GM23338 (cell line): ENCODE measurements at regions not wholly inside any gene's neighbourhood (a gene's known extent, or its start where the extent isn't known, plus 50 kb on each side); places are given as distances from the start of the nearest gene placed in this dataset.

Experiments used
- CREB1 ChIP-seq: fragments of 250-450 bp; sonication (Bioruptor Pico); IDR thresholded peaks from 2 replicates; pipeline ENCODE4 v1.5.0; 2020; ENCODE audit warnings: low read depth, mild to moderate bottlenecking, moderate library complexity
- EZH2 ChIP-seq: fragments of 200-600 bp; sonication (generic); IDR thresholded peaks from one replicate; pipeline ENCODE4 v1.8.0; 2017; ENCODE audit warnings: antibody characterized with exemption, mild to moderate bottlenecking, low read depth; ENCODE audit not compliant: unreplicated experiment
- POLR2AphosphoS5 ChIP-seq: IDR thresholded peaks from 2 replicates; pipeline ENCODE4 v1.6.1; 2016; ENCODE audit warnings: antibody characterized with exemption, low read depth
- STAT1 ChIP-seq: IDR thresholded peaks from one replicate; pipeline ENCODE4 v1.6.1; 2016; ENCODE audit warnings: antibody characterized with exemption; ENCODE audit not compliant: unreplicated experiment
- ZNF114 ChIP-seq: fragments of 250-450 bp; sonication (Bioruptor Pico); IDR thresholded peaks from 2 replicates; pipeline ENCODE4 v1.5.0; 2020; ENCODE audit warnings: mild to moderate bottlenecking, moderate library complexity
- TF ChIP-seq, protein P1 (sequence below), 2 experiments: fragments of 200-600 bp in 1 of 2; sonication (generic) in 1 of 2; conservative IDR thresholded peaks; 2 replicates each; pipeline versions ENCODE4 v1.5.1 to v1.6.1; 2016 to 2017; ENCODE audit warnings: antibody characterized with exemption in 2 of 2, low read depth in 2 of 2, mild to moderate bottlenecking in 2 of 2, moderate library complexity in 1 of 2

DNA sequence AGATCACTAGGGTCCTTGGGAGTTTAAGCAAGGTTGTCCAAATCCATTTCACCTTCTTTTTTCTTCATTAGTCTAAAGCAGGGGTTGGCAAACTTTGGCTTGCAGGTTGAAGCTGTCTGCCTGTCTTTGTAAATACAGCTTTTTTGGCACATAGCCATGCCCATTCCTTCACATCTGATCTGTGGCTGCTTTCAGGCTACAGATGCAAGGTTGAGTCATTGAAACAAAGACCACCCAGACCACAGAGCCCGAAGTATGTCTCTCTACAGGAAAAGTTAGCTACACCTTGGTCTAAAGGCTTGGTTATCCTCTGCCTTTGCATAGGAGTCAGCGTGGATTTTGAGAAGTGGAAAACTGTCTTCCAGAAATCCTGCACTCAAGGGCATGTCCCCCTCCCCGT, 238.1 kb upstream of the STS start:
- TF ChIP-seq, protein P1, sequence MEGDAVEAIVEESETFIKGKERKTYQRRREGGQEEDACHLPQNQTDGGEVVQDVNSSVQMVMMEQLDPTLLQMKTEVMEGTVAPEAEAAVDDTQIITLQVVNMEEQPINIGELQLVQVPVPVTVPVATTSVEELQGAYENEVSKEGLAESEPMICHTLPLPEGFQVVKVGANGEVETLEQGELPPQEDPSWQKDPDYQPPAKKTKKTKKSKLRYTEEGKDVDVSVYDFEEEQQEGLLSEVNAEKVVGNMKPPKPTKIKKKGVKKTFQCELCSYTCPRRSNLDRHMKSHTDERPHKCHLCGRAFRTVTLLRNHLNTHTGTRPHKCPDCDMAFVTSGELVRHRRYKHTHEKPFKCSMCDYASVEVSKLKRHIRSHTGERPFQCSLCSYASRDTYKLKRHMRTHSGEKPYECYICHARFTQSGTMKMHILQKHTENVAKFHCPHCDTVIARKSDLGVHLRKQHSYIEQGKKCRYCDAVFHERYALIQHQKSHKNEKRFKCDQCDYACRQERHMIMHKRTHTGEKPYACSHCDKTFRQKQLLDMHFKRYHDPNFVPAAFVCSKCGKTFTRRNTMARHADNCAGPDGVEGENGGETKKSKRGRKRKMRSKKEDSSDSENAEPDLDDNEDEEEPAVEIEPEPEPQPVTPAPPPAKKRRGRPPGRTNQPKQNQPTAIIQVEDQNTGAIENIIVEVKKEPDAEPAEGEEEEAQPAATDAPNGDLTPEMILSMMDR (conservative IDR thresholded peaks at IDR 0.05; ENCODE audit: low read depth in 2 of 2), result no peak
- TF ChIP-seq EZH2, result no peak
- TF ChIP-seq POLR2AphosphoS5, result no peak
- TF ChIP-seq CREB1 (CRISPR knock-in tag), result no peak
- TF ChIP-seq STAT1, result no peak
- no peak for TF ChIP-seq ZNF114
